Natural killer cell (primary cell): ENCODE measurements at regions not wholly inside any gene's neighbourhood (a gene's known extent, or its start where the extent isn't known, plus 50 kb on each side); places are given as distances from the start of the nearest gene placed in this dataset.

Source experiments
- ATAC-seq, 3 donors: fragments of 150-1000 bp in 2 of 3; fragments of 200-7000 bp in 1 of 3; cut with Tn5 transposase; 1 replicate in 1 of 3; 2 replicates in 2 of 3; pipeline ENCODE4 v1.10.0; 2021; ENCODE audit warnings: mild to moderate bottlenecking in 2 of 3, moderate library complexity in 2 of 3
- DNase-seq, 2 donors: peaks; one replicate each; pipeline versions ENCODE4 v3.0.0 to v3.0.0-alpha.2; 2013 to 2021; ENCODE audit warnings: mixed read lengths in 1 of 2
- H3K27ac ChIP-seq: one replicate; pipeline ENCODE4 v1.5.1; 2013; ENCODE audit warnings: mild to moderate bottlenecking, low read length
- H3K27me3 ChIP-seq: one replicate; pipeline ENCODE4 v1.6.1; 2013; ENCODE audit warnings: low read length; ENCODE audit not compliant: control insufficient read depth, insufficient read depth
- H3K36me3 ChIP-seq: one replicate; pipeline ENCODE4 v1.6.1; 2013; ENCODE audit warnings: low read length; ENCODE audit not compliant: control insufficient read depth, insufficient read depth
- H3K4me1 ChIP-seq: one replicate; pipeline ENCODE4 v1.6.1; 2013; ENCODE audit warnings: low read length; ENCODE audit not compliant: control insufficient read depth, insufficient read depth
- H3K4me3 ChIP-seq: one replicate; pipeline ENCODE4 v1.5.1; 2013; ENCODE audit warnings: low read length
- H3K9me3 ChIP-seq: one replicate; pipeline ENCODE4 v1.6.1; 2013; ENCODE audit warnings: low read length; ENCODE audit not compliant: control insufficient read depth, insufficient read depth
- H3K27ac Mint-ChIP-seq, 2 donors: one replicate each; pipeline ENCODE4 v1.8.0; 2022; ENCODE audit warnings: mild to moderate bottlenecking in 2 of 2, mixed read lengths in 2 of 2, moderate library complexity in 1 of 2
- H3K27me3 Mint-ChIP-seq, 2 donors: one replicate each; pipeline ENCODE4 v1.8.0; 2022; ENCODE audit warnings: low read depth in 2 of 2, mixed read lengths in 2 of 2
- H3K36me3 Mint-ChIP-seq: one replicate; pipeline ENCODE4 v1.8.0; 2022; ENCODE audit warnings: mixed read lengths
- H3K4me1 Mint-ChIP-seq, 2 donors: one replicate each; pipeline ENCODE4 v1.8.0; 2022; ENCODE audit warnings: mixed read lengths in 2 of 2
- H3K4me3 Mint-ChIP-seq: one replicate; pipeline ENCODE4 v1.8.0; 2022; ENCODE audit warnings: mild to moderate bottlenecking, moderate library complexity, mixed read lengths
- H3K9me3 Mint-ChIP-seq, 2 donors: one replicate each; pipeline ENCODE4 v1.8.0; 2022; ENCODE audit warnings: mixed read lengths in 2 of 2
- CTCF ChIP-seq: fragments of 200-600 bp; IDR thresholded peaks from one replicate; pipeline ENCODE4 v1.8.0; 2022; ENCODE audit warnings: antibody characterized with exemption
- WGBS: methylation state at CpG from one replicate; pipeline ENCODE4 v1.1.7; 2013; ENCODE audit warnings: missing lambda C conversion rate; ENCODE audit not compliant: insufficient coverage; 5-methylcytosine and 5-hydroxymethylcytosine counted together
- intact Hi-C: fragments of 100-400 bp; cut with micrococcal nuclease; formaldehyde crosslinking; loops from one replicate; pipeline ENCODE4 v1.14.2; 2022

DNA sequence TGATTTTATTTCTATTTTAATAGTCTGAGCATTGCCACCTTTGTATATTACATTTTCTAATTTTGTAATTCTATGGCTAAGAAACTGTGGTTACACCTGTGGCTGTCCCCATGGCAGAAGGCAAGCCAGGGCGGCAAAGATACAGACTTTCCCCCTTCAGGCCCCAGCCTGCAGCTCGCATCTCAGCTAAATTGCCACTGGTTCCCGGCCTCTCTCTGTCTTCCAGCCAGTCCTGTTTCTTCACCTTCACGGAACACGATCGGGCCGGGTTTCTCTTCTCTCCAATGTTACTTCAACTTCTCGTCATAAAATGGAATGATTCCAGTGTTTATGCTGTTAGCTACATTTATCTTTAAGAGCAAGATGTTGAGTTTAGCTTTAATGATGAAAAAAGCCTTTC is 124.5 kb upstream of the ZNF507 start:
- Mint-ChIP-seq H3K36me3 (no peaks in the 10 kb centered on the region), H3K4me3 (no peak overlapping the region), H3K9me3 (no peaks in the 10 kb centered on the region), H3K27me3 (peaks cover 28 to 33% of the 10 kb centered on the region in 2 donors), H3K4me1 (peaks cover 5 to 6% of the 10 kb centered on the region in 2 donors), H3K27ac (no peak overlapping the region)
- Histone ChIP-seq H3K27ac (no peak overlapping the region), H3K27me3 (peaks cover 16% of the 10 kb centered on the region), H3K9me3 (no peaks in the 10 kb centered on the region), H3K36me3 (no peaks in the 10 kb centered on the region), H3K4me3 (no peak overlapping the region), H3K4me1 (peaks cover 11% of the 10 kb centered on the region)
- ATAC-seq (no peak), DNase-seq (no peak)
- TF ChIP-seq CTCF, result no peak
- 78% methylated on average over 7 of the region's 8 CpGs for WGBS
- intact Hi-C loops, result loop anchor here (5.0 kb wide), 1 partner anchor 1554 kb away; no protein-coding TSS in a partner anchor

DNA sequence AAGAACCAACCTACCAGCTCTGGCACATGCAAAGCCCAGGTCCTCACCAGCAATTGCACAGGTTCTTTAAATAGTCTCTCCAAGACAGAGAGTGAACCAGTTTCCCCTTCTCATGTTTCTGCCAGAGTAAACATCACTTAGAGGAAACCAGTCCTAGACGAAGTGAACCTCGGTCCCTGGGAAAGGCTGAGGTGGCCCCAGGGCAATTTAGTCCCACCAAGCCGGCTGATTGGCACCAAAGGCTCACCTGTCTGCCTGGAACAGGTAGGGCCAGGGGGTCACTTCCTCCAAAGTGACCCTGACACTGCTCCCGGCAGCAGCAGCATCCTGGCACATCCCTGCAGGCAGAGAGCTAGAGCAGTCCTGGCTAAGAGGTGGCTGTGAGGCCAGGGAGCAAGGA is 122.9 kb upstream of the ZNF507 start:
- H3K4me3 Mint-ChIP-seq, result no peak overlapping the region

DNA sequence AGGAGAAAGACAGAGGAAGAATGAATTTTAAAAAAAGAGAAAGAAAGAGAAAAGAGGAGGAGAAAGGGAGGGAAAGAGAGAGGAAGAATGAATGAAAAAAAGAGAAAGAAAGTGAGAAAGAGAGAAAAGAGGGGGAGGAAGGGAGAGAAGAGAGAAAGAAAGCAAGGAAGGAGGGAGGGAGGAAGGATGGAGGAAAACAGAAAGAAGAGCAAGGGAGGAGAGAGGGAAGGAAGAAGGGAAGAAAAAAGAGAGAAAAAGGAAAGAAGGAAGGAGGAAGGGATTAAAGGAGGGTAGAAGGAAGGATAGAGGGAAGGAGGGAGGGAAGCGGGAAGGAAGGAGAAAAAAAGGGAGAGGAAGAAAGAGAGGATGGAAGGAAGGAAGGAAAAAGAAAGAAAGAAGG is 122.3 kb upstream of the ZNF507 start:
- TF ChIP-seq CTCF, result no peak
- Histone ChIP-seq H3K9me3 (no peaks in the 10 kb centered on the region), H3K27me3 (peaks cover 17% of the 10 kb centered on the region), H3K27ac (no peak overlapping the region), H3K4me1 (peaks cover 11% of the 10 kb centered on the region), H3K36me3 (no peaks in the 10 kb centered on the region), H3K4me3 (no peak overlapping the region)
- intact Hi-C loops, result loop anchor here (5.0 kb wide), 1 partner anchor 1556 kb away; no protein-coding TSS in a partner anchor
- H3K9me3 Mint-ChIP-seq, result no peaks in the 10 kb centered on the region
- DNase-seq (no peak), ATAC-seq (no peak)
- no peaks in the 10 kb centered on the region for H3K36me3 Mint-ChIP-seq
- H3K27me3 Mint-ChIP-seq, result peaks cover 19 to 36% of the 10 kb centered on the region in 2 donors
- H3K27ac Mint-ChIP-seq, result no peak overlapping the region
- H3K4me3 Mint-ChIP-seq, result no peak overlapping the region
- WGBS, result 100% methylated on average over 1 of the region's 1 CpG
- peaks cover 5 to 6% of the 10 kb centered on the region in 2 donors for H3K4me1 Mint-ChIP-seq

More for the DNA sequence above, 122.9 kb upstream of the ZNF507 start:
- WGBS, result 37% methylated on average over 4 of the region's 4 CpGs
- Mint-ChIP-seq H3K4me1 (peaks cover 5 to 6% of the 10 kb centered on the region in 2 donors), H3K36me3 (no peaks in the 10 kb centered on the region), H3K27ac (no peak overlapping the region), H3K9me3 (no peaks in the 10 kb centered on the region), H3K27me3 (peaks cover 23 to 34% of the 10 kb centered on the region in 2 donors)
- no peak overlapping the region for H3K27ac ChIP-seq
- H3K4me1 ChIP-seq, result peaks cover 11% of the 10 kb centered on the region
- no peaks in the 10 kb centered on the region for H3K9me3 ChIP-seq
- TF ChIP-seq CTCF, result no peak
- H3K4me3 ChIP-seq, result no peak overlapping the region
- peaks cover 17% of the 10 kb centered on the region for H3K27me3 ChIP-seq
- intact Hi-C loops, result loop anchor here (5.0 kb wide), 1 partner anchor 1555 kb away; no protein-coding TSS in a partner anchor
- H3K36me3 ChIP-seq, result no peaks in the 10 kb centered on the region
- no peak for ATAC-seq
- no peak for DNase-seq
